ENCODE measurements at regions not wholly inside any gene's neighbourhood (a gene's known extent, or its start where the extent isn't known, plus 50 kb on each side); places are given as distances from the start of the nearest gene placed in this dataset.

GRCh38 chr5:121596882-121597281, 254.8 kb upstream of the FTMT start:
- Histone ChIP-seq H3K4me2 (ENCODE audit: insufficient read depth, low read length) (no peak overlapping the region), H3K9ac (ENCODE audit: low read depth, low read length) (no peak overlapping the region)
- no peak for ATAC-seq (ENCODE audit: insufficient read depth, low read depth)

GRCh38 chr5:121608826-121609225, 242.9 kb upstream of the FTMT start:
- TF ChIP-seq EZH2 (IDR thresholded peaks at IDR 0.05; ENCODE audit: borderline replicate concordance, low read depth, low read length, severe bottlenecking) = no peak
- TF ChIP-seq CTCF (IDR thresholded peaks at IDR 0.05; ENCODE audit: borderline replicate concordance, extremely low read depth, low read length, poor library complexity, severe bottlenecking) = no peak
- no peak overlapping the region for H3K9ac ChIP-seq (ENCODE audit: low read depth, low read length)
- H3K27ac ChIP-seq (ENCODE audit: low read length) = no peak overlapping the region
- H3K4me2 ChIP-seq (ENCODE audit: insufficient read depth, low read length) = no peak overlapping the region
- H3K4me1 ChIP-seq (ENCODE audit: insufficient read depth, low read length) = no peaks in the 10 kb centered on the region
- no peaks in the 10 kb centered on the region for H3K79me2 ChIP-seq (ENCODE audit: insufficient read depth, low read length)
- DNase-seq (no peak), ATAC-seq (ENCODE audit: insufficient read depth, low read depth) (no peak)
- no peaks in the 10 kb centered on the region for H3K27me3 ChIP-seq (ENCODE audit: insufficient read depth, low read length, poor library complexity)
- H3K36me3 ChIP-seq (ENCODE audit: insufficient read depth, low read length) = no peaks in the 10 kb centered on the region
- H4K20me1 ChIP-seq (ENCODE audit: insufficient read depth, low read length) = no peaks in the 10 kb centered on the region
- H3K9me3 ChIP-seq (ENCODE audit: insufficient read depth, low read length, severe bottlenecking) = no peaks in the 10 kb centered on the region
- H3K4me3 ChIP-seq (ENCODE audit: low read depth in 1 of 2, low read length in 2 of 2) = no peak overlapping the region
- no peak overlapping the region for H2AFZ ChIP-seq (ENCODE audit: low read depth, low read length)

More at GRCh38 chr5:121596882-121597281, 254.8 kb upstream of the FTMT start:
- H3K27me3 ChIP-seq (ENCODE audit: insufficient read depth, low read length, poor library complexity) = no peaks in the 10 kb centered on the region
- no peak for TF ChIP-seq CTCF (IDR thresholded peaks at IDR 0.05; ENCODE audit: borderline replicate concordance, extremely low read depth, low read length, poor library complexity, severe bottlenecking)
- TF ChIP-seq EZH2 (IDR thresholded peaks at IDR 0.05; ENCODE audit: borderline replicate concordance, low read depth, low read length, severe bottlenecking) = no peak
- no peak overlapping the region for H3K27ac ChIP-seq (ENCODE audit: low read length)
- no peaks in the 10 kb centered on the region for H3K36me3 ChIP-seq (ENCODE audit: insufficient read depth, low read length)
- DNase-seq = no peak
- no peak overlapping the region for H2AFZ ChIP-seq (ENCODE audit: low read depth, low read length)
- H3K9me3 ChIP-seq (ENCODE audit: insufficient read depth, low read length, severe bottlenecking) = peaks cover 8% of the 10 kb centered on the region
- H4K20me1 ChIP-seq (ENCODE audit: insufficient read depth, low read length) = no peaks in the 10 kb centered on the region
- H3K4me1 ChIP-seq (ENCODE audit: insufficient read depth, low read length) = no peaks in the 10 kb centered on the region
- H3K4me3 ChIP-seq (ENCODE audit: low read depth in 1 of 2, low read length in 2 of 2) = no peak overlapping the region
- H3K79me2 ChIP-seq (ENCODE audit: insufficient read depth, low read length) = no peaks in the 10 kb centered on the region

- DNase-seq (no peak), ATAC-seq (ENCODE audit: insufficient read depth, low read depth) (no peak)
- H2AFZ ChIP-seq (ENCODE audit: low read depth, low read length) = no peak overlapping the region
- peaks cover 6% of the 10 kb centered on the region; the same call in 1 of the 2 replicates for H3K4me1 ChIP-seq (ENCODE audit: insufficient read depth, low read length)
- H3K27ac ChIP-seq (ENCODE audit: low read length) = no peak overlapping the region
- no peak overlapping the region for H3K9ac ChIP-seq (ENCODE audit: low read depth, low read length)
- H3K36me3 ChIP-seq (ENCODE audit: insufficient read depth, low read length) = no peaks in the 10 kb centered on the region
- H3K4me3 ChIP-seq (ENCODE audit: low read depth in 1 of 2, low read length in 2 of 2) = no peak overlapping the region
- no peaks in the 10 kb centered on the region for H3K27me3 ChIP-seq (ENCODE audit: insufficient read depth, low read length, poor library complexity)
- no peaks in the 10 kb centered on the region for H3K79me2 ChIP-seq (ENCODE audit: insufficient read depth, low read length)
- H4K20me1 ChIP-seq (ENCODE audit: insufficient read depth, low read length) = no peaks in the 10 kb centered on the region
- H3K4me2 ChIP-seq (ENCODE audit: insufficient read depth, low read length) = no peak overlapping the region
- no peak for TF ChIP-seq EZH2 (IDR thresholded peaks at IDR 0.05; ENCODE audit: borderline replicate concordance, low read depth, low read length, severe bottlenecking)
- no peak for TF ChIP-seq CTCF (IDR thresholded peaks at IDR 0.05; ENCODE audit: borderline replicate concordance, extremely low read depth, low read length, poor library complexity, severe bottlenecking)
- H3K9me3 ChIP-seq (ENCODE audit: insufficient read depth, low read length, severe bottlenecking) = no peaks in the 10 kb centered on the region
Observed at GRCh38 chr5:121624035-121624434, 227.6 kb upstream of the FTMT start.

- Histone ChIP-seq H3K27ac (ENCODE audit: low read length) (no peak overlapping the region), H3K27me3 (ENCODE audit: insufficient read depth, low read length, poor library complexity) (no peaks in the 10 kb centered on the region), H2AFZ (ENCODE audit: low read depth, low read length) (peak overlapping the region; percentile 60; the same call in 1 of the 2 replicates), H3K4me3 (ENCODE audit: low read depth in 1 of 2, low read length in 2 of 2) (no peak overlapping the region), H4K20me1 (ENCODE audit: insufficient read depth, low read length) (no peaks in the 10 kb centered on the region), H3K9me3 (ENCODE audit: insufficient read depth, low read length, severe bottlenecking) (no peaks in the 10 kb centered on the region), H3K4me2 (ENCODE audit: insufficient read depth, low read length) (no peak overlapping the region), H3K79me2 (ENCODE audit: insufficient read depth, low read length) (no peaks in the 10 kb centered on the region), H3K9ac (ENCODE audit: low read depth, low read length) (no peak overlapping the region), H3K4me1 (ENCODE audit: insufficient read depth, low read length) (peaks cover 7% of the 10 kb centered on the region; the same call in 1 of the 2 replicates), H3K36me3 (ENCODE audit: insufficient read depth, low read length) (no peaks in the 10 kb centered on the region)
- DNase-seq = peak; percentile 31
- TF ChIP-seq CTCF (IDR thresholded peaks at IDR 0.05; ENCODE audit: borderline replicate concordance, extremely low read depth, low read length, poor library complexity, severe bottlenecking) (no peak), EZH2 (IDR thresholded peaks at IDR 0.05; ENCODE audit: borderline replicate concordance, low read depth, low read length, severe bottlenecking) (no peak)
- ATAC-seq (ENCODE audit: insufficient read depth, low read depth) = peak; percentile 31; the same call in 1 of the 3 replicates
Observed at GRCh38 chr5:121628783-121629182, 222.9 kb upstream of the FTMT start.
